GM19438 (cell line): ENCODE measurements at regions not wholly inside any gene's neighbourhood (a gene's known extent, or its start where the extent isn't known, plus 50 kb on each side); places are given as distances from the start of the nearest gene placed in this dataset.

Experiments
- ATAC-seq: cut with Tn5 transposase; IDR thresholded peaks from one replicate; pipeline ENCODE4 v1.9.1; 2021; ENCODE audit warnings: low read depth; ENCODE audit not compliant: unreplicated experiment

GRCh38 chr10:4196771-4197390, 411.9 kb upstream of the KLF6 start:
- ATAC-seq = no peak

- ATAC-seq = no peak
Observed at GRCh38 chr10:4196183-4196582, 411.2 kb upstream of the KLF6 start.

- no peak for ATAC-seq
Observed at GRCh38 chr10:4195213-4195612, 410.2 kb upstream of the KLF6 start.

GRCh38 chr10:4194231-4194630, 409.2 kb upstream of the KLF6 start:
- ATAC-seq = no peak

- no peak for ATAC-seq
Observed at GRCh38 chr10:4191894-4192293, 406.9 kb upstream of the KLF6 start.

GRCh38 chr10:4191354-4191753, 406.3 kb upstream of the KLF6 start:
- no peak for ATAC-seq

- ATAC-seq = no peak
Observed at GRCh38 chr10:4190876-4191275, 405.9 kb upstream of the KLF6 start.

GRCh38 chr10:4189281-4189680, 404.3 kb upstream of the KLF6 start:
- ATAC-seq = no peak

- ATAC-seq = no peak
Observed at GRCh38 chr10:4188406-4188805, 403.4 kb upstream of the KLF6 start.

- no peak for ATAC-seq
Observed at GRCh38 chr10:4186849-4187540, 402.0 kb upstream of the KLF6 start.

- ATAC-seq = no peak
Observed at GRCh38 chr10:4183761-4184261, 398.8 kb upstream of the KLF6 start.

GRCh38 chr10:4181621-4182049, 396.6 kb upstream of the KLF6 start:
- no peak for ATAC-seq

- no peak for ATAC-seq
Observed at GRCh38 chr10:4181081-4181480, 396.1 kb upstream of the KLF6 start.

- ATAC-seq = no peak
Observed at GRCh38 chr10:4177791-4178190, 392.8 kb upstream of the KLF6 start.

- no peak for ATAC-seq
Observed at GRCh38 chr10:4176500-4177281, 391.7 kb upstream of the KLF6 start.

GRCh38 chr10:4174197-4174596, 389.2 kb upstream of the KLF6 start:
- no peak for ATAC-seq

- no peak for ATAC-seq
Observed at GRCh38 chr10:4170633-4171314, 385.8 kb upstream of the KLF6 start.

GRCh38 chr10:4170181-4170580, 385.2 kb upstream of the KLF6 start:
- no peak for ATAC-seq

- no peak for ATAC-seq
Observed at GRCh38 chr10:4169448-4169847, 384.4 kb upstream of the KLF6 start.

- no peak for ATAC-seq
Observed at GRCh38 chr10:4167216-4167615, 382.2 kb upstream of the KLF6 start.
